ENCODE measurements at regions not wholly inside any gene's neighbourhood (a gene's known extent, or its start where the extent isn't known, plus 50 kb on each side); places are given as distances from the start of the nearest gene placed in this dataset.

- Histone ChIP-seq H2AFZ (no peak overlapping the region), H3K4me2 (no peak overlapping the region), H3K27me3 (ENCODE audit: insufficient read depth) (no peaks in the 10 kb centered on the region), H3K4me3 (no peak overlapping the region), H3K9me2 (ENCODE audit: insufficient read depth) (no peaks in the 10 kb centered on the region), H3K36me3 (ENCODE audit: insufficient read depth) (no peaks in the 10 kb centered on the region), H3K79me2 (replicated peaks; ENCODE audit: insufficient read depth) (0 out of 2 replicates have a peak, but pooled peaks cover 4% of the 10 kb centered on the region), H3K27ac (ENCODE audit: low read depth) (no peak overlapping the region), H4K20me1 (replicated peaks; ENCODE audit: insufficient read depth) (0 out of 2 replicates have a peak, but pooled peaks cover 2% of the 10 kb centered on the region), H3F3A (replicated peaks; ENCODE audit: low read depth) (no peaks in the 10 kb centered on the region), H3K4me1 (ENCODE audit: insufficient read depth) (no peaks in the 10 kb centered on the region)
- peaks cover 7% of the 10 kb centered on the region; the same call in 2 of the 3 replicates for H3K4me1 Mint-ChIP-seq
- H3K9me3 Mint-ChIP-seq = no peaks in the 10 kb centered on the region
- no peak overlapping the region for H3K4me3 Mint-ChIP-seq
- TF ChIP-seq CTCF (conservative IDR thresholded peaks at IDR 0.05; ENCODE audit: low read depth in 2 of 2) (no peak), EZH2 (IDR thresholded peaks at IDR 0.05; ENCODE audit: low read depth, unreplicated experiment) (no peak), ZNF114 (CRISPR knock-in tag; IDR thresholded peaks at IDR 0.05) (no peak), EZH2phosphoT487 (IDR thresholded peaks at IDR 0.05; ENCODE audit: unreplicated experiment) (no peak), POLR2AphosphoS5 (IDR thresholded peaks at IDR 0.05; ENCODE audit: low read depth) (no peak), STAT1 (IDR thresholded peaks at IDR 0.05; ENCODE audit: unreplicated experiment) (no peak), ZNF331 (CRISPR knock-in tag; IDR thresholded peaks at IDR 0.05; ENCODE audit: low read depth) (no peak), REST (IDR thresholded peaks at IDR 0.05; ENCODE audit: unreplicated experiment) (no peak), CREB1 (CRISPR knock-in tag; IDR thresholded peaks at IDR 0.05; ENCODE audit: low read depth) (no peak), JUNB (IDR thresholded peaks at IDR 0.05; ENCODE audit: unreplicated experiment) (no peak), NANOG (IDR thresholded peaks at IDR 0.05; ENCODE audit: borderline replicate concordance) (no peak)
- TF ChIP-seq, protein P1, sequence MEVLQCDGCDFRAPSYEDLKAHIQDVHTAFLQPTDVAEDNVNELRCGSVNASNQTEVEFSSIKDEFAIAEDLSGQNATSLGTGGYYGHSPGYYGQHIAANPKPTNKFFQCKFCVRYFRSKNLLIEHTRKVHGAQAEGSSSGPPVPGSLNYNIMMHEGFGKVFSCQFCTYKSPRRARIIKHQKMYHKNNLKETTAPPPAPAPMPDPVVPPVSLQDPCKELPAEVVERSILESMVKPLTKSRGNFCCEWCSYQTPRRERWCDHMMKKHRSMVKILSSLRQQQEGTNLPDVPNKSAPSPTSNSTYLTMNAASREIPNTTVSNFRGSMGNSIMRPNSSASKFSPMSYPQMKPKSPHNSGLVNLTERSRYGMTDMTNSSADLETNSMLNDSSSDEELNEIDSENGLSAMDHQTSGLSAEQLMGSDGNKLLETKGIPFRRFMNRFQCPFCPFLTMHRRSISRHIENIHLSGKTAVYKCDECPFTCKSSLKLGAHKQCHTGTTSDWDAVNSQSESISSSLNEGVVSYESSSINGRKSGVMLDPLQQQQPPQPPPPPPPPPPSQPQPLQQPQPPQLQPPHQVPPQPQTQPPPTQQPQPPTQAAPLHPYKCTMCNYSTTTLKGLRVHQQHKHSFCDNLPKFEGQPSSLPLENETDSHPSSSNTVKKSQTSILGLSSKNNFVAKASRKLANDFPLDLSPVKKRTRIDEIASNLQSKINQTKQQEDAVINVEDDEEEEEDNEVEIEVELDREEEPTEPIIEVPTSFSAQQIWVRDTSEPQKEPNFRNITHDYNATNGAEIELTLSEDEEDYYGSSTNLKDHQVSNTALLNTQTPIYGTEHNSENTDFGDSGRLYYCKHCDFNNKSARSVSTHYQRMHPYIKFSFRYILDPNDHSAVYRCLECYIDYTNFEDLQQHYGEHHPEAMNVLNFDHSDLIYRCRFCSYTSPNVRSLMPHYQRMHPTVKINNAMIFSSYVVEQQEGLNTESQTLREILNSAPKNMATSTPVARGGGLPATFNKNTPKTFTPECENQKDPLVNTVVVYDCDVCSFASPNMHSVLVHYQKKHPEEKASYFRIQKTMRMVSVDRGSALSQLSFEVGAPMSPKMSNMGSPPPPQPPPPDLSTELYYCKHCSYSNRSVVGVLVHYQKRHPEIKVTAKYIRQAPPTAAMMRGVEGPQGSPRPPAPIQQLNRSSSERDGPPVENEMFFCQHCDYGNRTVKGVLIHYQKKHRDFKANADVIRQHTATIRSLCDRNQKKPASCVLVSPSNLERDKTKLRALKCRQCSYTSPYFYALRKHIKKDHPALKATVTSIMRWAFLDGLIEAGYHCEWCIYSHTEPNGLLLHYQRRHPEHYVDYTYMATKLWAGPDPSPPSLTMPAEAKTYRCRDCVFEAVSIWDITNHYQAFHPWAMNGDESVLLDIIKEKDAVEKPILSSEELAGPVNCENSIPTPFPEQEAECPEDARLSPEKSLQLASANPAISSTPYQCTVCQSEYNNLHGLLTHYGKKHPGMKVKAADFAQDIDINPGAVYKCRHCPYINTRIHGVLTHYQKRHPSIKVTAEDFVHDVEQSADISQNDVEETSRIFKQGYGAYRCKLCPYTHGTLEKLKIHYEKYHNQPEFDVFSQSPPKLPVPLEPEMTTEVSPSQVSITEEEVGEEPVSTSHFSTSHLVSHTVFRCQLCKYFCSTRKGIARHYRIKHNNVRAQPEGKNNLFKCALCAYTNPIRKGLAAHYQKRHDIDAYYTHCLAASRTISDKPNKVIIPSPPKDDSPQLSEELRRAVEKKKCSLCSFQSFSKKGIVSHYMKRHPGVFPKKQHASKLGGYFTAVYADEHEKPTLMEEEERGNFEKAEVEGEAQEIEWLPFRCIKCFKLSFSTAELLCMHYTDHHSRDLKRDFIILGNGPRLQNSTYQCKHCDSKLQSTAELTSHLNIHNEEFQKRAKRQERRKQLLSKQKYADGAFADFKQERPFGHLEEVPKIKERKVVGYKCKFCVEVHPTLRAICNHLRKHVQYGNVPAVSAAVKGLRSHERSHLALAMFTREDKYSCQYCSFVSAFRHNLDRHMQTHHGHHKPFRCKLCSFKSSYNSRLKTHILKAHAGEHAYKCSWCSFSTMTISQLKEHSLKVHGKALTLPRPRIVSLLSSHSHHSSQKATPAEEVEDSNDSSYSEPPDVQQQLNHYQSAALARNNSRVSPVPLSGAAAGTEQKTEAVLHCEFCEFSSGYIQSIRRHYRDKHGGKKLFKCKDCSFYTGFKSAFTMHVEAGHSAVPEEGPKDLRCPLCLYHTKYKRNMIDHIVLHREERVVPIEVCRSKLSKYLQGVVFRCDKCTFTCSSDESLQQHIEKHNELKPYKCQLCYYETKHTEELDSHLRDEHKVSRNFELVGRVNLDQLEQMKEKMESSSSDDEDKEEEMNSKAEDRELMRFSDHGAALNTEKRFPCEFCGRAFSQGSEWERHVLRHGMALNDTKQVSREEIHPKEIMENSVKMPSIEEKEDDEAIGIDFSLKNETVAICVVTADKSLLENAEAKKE (CRISPR knock-in tag; IDR thresholded peaks at IDR 0.05) = no peak
- TF ChIP-seq, protein P2, sequence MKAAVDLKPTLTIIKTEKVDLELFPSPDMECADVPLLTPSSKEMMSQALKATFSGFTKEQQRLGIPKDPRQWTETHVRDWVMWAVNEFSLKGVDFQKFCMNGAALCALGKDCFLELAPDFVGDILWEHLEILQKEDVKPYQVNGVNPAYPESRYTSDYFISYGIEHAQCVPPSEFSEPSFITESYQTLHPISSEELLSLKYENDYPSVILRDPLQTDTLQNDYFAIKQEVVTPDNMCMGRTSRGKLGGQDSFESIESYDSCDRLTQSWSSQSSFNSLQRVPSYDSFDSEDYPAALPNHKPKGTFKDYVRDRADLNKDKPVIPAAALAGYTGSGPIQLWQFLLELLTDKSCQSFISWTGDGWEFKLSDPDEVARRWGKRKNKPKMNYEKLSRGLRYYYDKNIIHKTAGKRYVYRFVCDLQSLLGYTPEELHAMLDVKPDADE (IDR thresholded peaks at IDR 0.05) = no peak
- H3K36me3 Mint-ChIP-seq (ENCODE audit: low read depth) = no peaks in the 10 kb centered on the region
- H3K27ac Mint-ChIP-seq = no peak overlapping the region
- DNase-seq (ENCODE audit: low spot score) (no peak), ATAC-seq (no peak)
- H3K27me3 Mint-ChIP-seq (ENCODE audit: insufficient read depth, low read depth, poor library complexity) = peaks cover 9% of the 10 kb centered on the region
Measured at GRCh38 chr12:111178181-111179081, 190.5 kb downstream of the PHETA1 start.
